Activated gamma-delta T cell (primary cell): ENCODE measurements at regions not wholly inside any gene's neighbourhood (a gene's known extent, or its start where the extent isn't known, plus 50 kb on each side); places are given as distances from the start of the nearest gene placed in this dataset.
"Not testable (repeated sequence)": the region's sequence is repeated elsewhere in the genome, so short reads cannot be mapped to it uniquely, and the experiment has no call there.

ENCODE experiments used
- DNase-seq: peaks from one replicate; lab custom pipeline; 2025; lab: John Stamatoyannopoulos, UW

DNA sequence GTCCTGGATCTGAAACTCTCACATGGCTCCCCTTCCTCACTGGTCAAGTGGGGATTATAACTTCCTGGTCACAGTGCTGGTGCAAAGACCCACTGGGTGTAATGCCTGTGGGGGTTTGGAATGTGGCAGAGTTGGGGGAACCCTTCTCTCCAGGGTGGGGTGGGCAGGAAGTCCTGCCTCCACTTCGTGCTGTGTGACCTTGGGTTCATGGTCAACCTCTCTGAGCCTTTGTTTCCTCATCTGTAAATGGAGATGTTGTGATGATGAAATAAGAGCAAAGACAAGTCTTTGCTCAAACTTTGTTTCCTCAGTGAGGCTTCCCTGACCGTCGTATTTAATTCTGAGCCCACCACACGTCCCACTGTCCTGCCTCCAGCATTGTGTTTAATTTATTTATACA is 564.7 kb downstream of the PTPRU start:
- DNase-seq: no peak

DNA sequence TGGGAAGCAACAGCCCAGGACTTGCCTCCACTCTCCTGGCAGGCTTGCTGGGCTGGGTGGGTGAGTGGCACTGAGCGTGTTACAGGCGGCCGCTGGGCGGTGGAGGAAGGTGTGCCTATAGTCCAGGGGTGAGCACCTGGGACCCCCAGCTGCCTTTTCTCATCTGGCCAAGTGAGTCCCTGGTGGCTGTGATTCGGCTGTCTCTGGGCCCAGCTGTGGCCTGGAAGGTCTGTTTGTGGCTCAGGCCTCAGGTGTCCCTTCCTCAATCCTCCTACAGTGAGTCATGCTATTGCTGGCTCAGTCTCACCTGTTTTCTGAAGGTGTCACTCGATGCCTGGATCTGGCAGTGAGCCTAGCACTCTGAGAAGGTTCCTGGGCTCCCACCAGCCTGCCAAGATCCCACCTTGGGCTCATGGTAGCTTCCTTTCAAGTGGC is 564.2 kb downstream of the PTPRU start:
- DNase-seq: no peak

DNA sequence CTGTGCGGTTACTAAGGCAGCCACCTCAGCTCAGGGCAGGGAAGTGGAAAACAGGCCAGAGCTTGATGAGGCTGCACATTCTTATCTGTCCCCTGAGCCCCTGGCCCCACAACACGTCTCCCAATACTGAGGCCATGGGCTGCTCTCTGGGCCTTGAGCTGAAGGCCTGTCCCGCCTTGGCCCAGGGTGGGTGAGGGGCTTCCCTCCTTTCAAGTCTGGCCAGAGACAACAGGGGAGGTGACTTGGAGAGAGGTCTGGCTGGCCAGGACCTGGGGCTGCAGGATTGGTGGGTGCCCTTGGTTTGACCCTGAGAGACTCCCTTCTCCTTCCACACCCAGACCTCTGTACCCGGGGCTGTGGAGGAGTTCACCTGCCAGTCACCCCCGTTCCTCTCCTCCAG is 563.8 kb downstream of the PTPRU start:
- no peak for DNase-seq

DNA sequence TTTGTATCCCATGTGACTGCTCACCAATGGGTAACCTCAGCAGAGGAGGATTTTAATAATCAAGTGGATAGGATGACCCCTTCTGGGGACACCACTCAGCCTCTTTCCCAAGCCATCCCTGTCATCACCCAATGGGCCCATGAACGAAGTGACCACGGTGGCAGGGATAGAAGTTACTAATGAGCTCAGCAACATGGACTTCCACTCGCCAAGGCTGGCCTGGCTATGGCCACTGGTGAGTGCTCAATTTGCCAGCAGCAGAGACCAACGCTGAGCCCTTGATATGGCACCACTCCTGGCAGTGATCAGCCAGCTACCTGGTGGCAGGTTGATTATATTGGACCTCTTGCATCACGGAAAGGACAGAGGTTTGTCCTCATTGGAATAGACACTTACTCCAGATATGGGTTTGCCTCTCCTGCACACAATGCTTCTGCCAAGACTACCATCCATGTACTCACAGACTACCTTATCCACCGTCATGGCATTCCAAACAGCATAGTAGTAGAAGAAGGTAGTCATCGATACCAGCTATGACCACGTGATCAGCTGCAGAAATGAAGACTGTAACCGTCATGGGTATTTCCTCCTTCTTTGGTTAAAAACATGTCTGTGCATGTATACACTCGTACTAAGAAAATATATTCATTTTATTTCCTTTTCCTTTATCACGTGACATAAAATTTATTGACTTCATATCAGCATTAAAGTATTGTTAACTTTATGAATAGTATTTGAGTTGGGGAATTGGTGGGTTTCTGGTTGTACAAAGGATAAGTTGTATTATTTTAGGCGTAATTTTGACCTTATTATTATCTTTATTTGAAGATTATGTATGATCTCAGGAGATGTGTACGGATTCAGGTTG is 562.6 kb downstream of the PTPRU start:
- DNase-seq: no peak

DNA sequence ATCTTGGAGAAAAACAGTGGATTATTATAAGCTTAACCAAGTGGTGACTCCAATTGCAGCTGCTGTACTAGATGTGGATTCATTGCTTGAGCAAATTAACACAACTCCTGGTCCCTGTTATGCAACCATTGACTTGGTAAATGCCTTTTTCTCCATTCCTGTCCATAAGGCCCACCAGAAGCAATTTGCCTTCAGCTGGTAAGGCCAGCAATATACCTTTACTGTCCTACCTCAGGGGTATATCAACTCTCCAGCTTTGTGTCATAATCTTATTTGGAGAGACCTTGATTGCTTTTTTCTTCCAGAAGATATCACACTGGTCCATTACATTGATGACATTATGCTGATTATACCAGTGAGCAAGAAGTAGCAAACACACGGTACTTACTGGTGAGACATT is 560.8 kb downstream of the PTPRU start:
- DNase-seq: not testable (repeated sequence)

DNA sequence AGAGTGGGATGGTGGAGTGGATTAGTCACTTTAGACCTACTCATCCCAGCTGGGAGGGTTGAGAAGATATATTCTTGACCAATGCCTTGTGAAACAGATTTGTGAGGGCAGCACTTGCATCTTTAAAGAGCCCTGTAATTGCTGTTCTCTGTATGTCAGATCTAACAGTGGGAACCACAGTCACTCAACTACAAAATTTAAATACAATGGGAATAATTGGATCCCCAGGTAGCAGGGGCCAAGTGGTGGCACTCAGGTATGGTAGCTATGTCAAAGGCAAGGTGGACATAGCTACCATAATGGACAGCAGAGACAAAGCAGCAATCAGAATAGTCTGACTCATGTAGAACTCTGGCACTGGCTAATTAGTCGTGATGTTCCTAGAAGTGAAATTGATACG is 559.6 kb downstream of the PTPRU start:
- DNase-seq: not testable (repeated sequence)

DNA sequence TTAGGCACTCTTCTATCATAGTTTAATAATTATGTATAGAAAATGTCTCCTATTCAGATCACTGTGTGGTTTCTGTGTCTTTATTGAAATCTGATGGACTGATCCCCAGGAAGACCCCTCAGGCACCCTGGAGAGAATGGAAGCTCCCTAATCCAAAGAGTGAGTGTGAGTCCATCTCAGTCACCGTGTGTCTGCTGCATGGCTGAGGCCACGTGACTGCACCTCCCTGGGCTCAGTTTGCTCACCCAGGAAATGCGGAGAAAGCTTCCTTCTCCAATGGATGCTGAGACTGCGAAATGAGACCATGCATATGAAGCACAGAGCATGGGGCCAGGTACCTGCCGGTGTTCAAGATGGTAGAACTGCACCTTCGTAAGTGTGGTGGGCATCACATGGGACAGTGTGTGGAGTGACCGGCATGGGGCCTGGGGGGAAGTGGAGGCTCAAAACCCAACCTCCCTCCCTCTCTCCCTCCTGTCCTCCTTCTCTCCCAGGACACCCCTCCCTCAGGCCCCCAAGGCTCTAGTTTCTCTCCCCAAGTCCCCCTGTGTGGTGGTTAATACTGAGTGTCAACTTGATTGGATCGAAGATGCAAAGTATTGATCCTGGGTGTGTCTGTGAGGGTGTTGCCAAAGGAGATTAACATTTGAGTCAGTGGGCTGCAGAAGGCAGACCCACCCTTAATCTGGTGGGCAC is 557.5 kb downstream of the PTPRU start:
- DNase-seq: no peak

DNA sequence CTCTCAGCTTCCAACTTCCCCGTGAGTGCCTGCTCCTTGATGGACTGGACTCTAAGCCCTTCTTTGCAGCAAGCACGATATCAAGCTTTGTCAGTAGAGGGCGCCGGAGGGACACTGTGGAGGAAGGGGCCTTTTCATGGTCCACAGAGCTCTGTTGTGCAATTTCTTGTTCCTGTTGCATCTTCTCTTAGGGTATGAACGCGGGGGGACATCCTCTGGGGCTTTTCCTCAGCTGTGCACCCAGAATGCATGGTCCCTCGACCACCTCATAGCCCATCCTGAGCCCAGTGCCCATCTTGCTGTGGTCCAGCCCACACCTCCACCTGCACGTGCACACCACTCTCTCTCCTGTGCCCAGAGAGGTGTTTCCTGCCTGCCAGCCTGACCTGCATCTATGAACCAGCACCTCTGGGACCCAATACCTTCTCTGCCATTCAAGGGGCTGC is 556.8 kb downstream of the PTPRU start:
- no peak for DNase-seq

DNA sequence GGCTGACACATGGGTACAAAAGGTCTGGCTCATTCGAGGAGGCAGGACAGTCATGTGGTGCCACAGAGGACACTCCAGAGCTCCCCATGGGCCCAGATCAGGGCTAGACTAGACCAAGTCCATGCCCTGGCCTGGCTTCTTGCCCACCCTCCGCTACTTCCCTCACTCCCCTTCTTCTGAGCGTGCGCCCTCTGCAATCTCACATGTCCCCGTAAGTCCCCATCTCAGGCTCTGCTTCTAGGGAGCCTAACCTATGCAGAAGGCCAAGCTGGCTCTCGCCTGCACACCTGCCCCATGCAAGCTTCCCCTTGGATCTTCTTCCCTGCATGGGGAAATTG is 553.6 kb downstream of the PTPRU start:
- DNase-seq: no peak

DNA sequence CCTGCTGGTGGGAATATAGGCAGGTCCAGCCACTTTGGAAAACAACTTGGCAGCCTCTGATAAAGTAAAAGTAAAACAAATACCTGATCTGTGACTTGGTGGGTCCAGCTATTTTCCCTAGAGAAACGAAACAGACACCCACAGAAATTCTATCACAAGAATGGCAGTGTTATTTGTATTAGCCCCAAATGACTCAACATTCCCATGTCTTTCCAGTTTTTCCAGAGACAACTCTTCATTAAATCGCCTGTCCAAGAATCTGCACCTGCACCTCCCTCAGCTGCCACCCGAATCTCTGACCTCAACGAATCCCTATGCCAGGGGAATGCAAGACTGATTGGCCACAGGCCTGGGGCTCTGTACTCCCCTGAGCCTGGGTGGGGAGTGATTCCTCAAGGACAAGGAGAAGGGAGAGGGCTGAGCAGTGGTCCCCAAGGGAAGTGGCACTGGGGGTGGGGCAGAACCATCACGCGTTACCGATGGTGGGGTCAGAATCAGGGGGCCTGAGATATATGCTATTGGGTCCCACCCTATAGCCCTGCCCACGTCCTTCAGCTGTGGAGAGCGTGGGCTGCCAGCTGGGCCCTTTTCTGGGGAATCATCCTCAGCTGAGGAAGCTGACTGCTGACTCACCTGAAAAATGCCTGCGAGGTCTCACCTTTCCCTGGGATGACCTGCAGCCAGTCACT is 553.0 kb downstream of the PTPRU start:
- DNase-seq: no peak

DNA sequence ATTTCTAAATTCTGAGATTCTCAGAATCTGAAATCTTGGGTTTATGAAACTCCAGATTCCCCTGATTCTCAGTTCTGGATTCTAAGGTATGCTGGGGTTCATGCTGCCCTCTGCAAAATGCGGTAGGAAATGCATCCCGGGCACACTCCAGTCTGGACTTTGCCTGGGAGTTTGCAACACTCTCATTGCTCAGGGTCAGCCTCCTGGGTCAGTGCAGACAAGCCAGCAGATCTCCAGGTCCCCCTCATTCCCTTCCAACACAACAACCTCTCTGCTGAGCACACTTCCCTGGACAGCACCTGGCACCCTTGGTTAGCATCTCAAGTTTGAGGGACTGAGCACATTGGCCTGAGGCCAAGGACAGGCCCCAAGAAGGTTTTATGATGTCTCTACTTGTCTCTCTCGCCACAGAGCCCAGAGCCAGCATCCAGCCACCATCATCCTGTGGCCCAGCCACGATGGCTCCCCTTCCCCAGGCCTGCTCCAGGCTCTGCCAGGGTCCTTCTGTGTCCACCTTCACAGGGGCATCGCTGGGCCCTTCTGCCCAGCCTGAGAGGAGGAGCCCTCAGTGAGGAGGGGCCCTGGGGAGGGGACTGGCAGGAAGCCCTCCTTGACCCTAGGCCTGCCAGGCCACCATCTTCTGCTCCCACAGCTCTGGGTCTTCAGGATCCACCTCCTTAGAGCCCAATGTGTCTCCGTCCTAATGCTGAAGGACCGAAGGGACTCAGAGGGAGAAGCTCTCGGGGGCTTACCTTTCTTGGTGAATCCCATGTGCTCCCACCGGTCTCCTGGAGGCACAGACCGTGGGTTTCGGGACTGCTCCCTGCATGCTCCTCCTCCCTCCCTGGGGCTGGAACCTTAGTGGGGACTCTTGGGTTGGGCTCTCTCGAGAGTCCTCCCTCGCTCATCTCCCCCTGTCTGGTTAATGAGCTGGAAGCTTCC is 550.7 kb downstream of the PTPRU start:
- no peak for DNase-seq

DNA sequence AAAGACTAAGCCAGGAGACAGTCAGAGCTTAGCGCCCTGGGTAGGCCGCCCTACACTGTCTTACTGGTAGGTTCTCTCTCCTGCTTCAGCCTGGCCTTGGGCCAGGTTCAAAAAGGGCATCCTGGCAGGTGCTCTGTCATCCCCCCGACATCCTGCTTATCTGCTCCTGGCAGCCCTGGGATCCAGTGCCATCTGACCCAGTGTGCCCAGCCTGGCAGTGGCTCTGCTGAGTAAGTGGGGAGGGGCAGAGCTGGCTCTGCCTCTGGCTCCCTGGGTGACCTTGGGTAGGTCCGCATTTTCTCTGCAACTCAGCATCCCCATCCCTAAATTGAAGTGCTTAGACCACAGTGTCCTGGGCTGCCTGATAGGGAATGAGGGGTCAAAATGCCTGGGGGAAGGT is 549.9 kb downstream of the PTPRU start:
- no peak for DNase-seq

DNA sequence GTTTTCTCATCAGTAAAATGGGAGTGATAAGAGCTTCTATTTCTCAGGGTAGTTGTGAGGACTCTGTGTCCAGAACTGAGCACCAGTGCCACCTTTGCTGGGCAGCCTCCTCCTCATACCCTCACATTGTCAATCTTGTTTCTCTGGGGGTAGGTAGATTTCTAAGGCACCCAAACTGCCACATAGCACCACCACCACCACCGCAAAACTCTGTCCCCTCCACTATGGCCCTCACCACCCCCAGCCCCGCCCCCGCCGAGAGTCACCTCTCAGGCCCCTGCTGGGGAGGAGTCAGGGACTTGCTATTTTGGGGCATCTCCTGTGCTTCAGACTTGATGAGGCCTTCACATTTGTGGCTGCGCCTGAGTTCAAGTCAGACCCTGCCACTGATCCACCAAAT is 549.2 kb downstream of the PTPRU start:
- DNase-seq: no peak

DNA sequence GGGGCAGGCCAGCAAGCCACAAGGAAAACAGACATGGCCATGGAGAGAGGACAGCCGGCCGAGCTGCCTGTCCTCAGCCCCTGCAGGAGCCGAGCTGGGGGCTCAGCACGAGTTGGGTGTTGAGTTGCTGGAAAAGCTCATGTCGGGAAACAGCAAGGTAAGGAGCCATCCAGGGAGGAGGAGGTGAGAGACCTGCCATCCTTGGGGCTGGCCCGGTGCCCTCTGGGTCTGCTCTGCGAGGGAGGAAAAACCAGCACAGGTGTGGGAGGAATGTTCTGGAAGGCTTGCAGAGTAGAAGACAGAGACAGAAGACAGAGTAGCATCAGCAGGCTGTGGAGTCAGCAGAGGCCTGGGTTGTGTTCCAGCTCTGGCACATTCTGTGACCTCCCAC is 548.8 kb downstream of the PTPRU start:
- DNase-seq: no peak

DNA sequence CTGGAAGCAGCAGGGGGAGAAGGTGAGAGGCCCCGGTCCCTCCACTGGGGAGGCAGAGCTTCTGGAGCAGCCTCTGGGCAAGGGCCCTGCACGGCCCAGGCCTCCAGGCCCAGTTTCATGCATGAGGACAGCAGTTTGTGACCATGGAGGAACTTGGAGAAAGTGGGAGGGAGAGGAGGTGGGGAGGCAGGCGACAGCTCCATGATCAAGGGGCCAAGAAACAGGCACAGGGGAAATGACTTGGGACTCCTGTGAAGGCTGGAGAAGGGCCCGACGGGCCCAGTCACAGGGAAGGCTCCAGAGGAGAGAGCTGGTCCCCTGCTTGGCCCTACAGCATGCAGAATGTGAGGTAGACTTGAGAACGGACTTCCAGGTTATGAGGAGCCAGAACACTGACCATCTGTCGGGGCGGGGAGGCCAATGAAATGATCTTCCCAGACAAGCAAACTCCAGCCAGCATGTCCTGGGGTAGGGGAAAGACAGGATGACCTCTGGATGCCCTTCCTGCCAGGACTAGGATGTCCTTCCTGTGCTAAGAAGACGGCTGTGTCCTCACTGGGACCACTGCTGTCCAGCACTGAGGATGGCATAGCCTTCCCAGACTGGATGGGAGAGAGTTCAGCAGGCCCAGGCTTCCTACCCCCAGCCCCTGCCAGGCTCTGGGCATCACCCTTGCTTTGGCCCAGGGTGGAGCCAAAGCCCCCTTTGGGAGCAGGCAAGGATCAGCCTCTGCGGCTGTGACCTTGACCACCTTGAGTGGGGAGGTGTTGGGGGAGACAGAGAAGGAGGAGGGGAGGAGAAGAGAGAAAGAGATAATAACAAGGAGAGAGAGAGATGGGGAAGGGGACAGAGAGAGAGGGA is 548.2 kb downstream of the PTPRU start:
- no peak for DNase-seq

DNA sequence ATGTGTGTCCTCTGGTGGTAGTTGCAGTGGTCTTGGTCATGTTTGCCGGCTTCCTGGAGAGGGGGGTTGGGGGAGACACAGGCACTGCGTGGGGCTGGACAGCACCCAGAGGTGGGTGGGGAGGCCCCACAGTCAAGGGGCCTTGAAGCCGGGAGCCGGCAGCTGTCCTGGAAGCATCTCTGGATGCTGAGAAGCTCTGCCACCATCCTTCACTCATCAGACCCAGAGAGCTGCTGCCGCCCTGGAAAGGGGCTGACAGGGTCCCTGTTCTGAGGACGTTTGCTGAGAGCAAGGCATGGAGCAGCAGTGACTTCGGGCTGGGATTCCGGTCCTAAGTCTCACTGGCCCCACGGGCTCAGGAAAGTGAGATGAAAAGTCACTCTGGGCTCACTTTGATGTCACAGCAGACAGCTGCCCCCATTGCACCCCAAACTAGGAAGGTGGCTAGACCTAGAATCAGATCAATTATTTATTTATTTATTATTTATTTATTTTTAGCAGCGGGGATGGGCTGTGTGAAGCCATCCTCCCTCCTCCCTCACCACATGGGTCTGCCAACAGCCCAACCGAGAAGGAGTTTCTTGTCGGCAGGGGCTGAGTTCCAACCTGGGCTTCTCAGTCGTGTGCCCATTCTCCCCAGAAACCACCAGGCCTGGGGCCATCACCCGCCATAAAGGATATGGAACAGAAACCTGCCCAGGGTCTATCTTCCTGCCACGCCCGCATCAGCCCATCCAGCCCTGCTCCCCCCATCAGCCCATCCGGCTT is 547.4 kb downstream of the PTPRU start:
- DNase-seq: no peak

DNA sequence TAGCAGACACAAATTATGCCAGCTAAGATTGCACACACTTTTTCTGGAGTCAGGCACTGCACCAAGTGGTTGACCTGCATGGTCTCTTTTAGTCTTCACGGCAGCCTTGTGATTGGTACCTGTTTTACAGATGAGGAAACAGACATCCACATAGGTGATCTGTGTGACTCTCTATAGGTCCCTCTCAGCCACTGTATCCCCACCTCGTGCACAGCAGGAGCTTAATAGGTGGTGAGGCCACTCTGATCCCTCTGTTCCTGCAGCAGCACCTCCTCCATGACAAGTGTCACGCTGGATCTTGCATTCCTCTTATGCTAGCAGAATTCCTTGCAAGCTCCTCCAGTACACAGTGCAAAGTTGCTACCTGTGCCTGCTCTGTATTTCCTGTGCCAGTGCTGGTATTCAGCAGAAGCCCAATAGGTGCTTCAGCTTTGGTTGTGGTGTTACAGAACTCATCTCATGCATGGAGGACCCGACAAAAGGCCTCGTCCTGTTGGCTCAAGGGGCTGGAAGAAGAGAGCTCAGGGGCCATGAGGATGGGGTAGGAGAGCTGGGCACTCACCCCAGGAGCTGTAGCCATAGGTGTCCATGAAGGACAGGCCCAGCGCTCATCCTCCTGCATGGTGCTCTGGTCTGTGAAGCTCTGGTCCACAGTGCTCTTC is 546.7 kb downstream of the PTPRU start:
- DNase-seq: no peak

DNA sequence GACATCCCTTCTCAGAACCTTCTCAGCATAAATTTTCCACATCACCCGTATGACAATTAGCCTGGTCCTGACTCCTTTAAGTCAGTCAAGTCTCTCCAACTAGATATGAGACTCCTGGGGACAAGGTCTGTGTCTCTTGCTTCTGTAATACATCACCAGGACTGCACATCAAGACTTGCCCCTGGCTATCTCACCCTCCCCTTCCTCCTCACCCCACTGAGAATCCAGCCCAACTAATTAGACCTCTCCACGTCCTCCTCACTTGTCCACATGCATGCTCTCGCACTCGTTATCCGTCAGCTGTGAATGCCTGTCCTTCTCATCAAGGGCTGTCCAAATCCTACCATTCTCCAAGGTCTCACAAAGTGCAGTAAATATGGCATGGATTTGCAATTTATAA is 542.8 kb downstream of the PTPRU start:
- DNase-seq: no peak

DNA sequence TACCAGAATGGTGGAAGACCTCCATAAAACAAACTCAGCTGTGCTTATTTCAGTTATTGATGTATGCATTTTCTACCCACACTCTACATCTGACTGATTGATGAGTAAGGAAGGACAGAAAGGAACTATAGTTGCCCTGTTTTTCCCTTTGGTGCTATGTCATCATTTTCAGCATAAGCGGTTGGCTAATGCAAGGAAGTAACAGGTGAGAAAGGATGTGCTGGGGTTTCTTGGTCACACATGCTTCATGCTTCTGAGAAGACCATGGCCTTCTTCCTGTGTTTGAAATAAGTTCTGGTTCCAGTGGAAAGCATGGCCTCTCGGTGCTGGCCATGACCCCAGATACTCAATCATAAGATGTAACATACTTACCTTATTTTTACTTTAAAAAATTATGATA is 541.2 kb downstream of the PTPRU start:
- DNase-seq: no peak
